ENCODE measurements at regions not wholly inside any gene's neighbourhood (a gene's known extent, or its start where the extent isn't known, plus 50 kb on each side); places are given as distances from the start of the nearest gene placed in this dataset.
"Not testable (repeated sequence)": the region's sequence is repeated elsewhere in the genome, so short reads cannot be mapped to it uniquely, and the experiment has no call there.

DNA sequence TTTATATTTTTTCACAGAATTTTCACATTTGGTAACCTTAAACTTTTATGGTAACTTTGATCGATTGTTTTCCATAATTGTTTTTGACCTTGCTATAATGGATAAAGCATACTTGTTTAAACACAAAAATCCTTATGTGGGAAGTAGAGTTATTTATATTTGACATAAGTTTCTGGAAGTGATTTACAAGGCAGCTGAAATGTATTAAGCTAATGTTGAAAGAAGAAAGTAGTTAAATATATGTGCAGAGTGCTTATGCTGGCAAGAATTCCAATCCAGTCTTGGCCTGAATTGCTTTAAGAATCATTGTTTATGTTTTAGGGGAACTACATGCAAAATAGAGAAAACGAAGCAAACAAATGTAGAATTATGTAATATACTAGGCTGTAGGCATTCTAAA, 763.6 kb downstream of the TAF11L14 start:
- ChIA-PET CTCF (no interaction called here), POLR2A (no interaction called here)
- Mint-ChIP-seq H3K36me3 (no peaks in the 10 kb centered on the region), H3K27ac (no peak overlapping the region), H3K4me3 (no peak overlapping the region), H3K4me1 (ENCODE audit: low read depth) (no peaks in the 10 kb centered on the region), H3K27me3 (no peaks in the 10 kb centered on the region), H3K9me3 (no peaks in the 10 kb centered on the region)
- DNase-seq: no peak
- intact Hi-C loops (cut with micrococcal nuclease): no loop called here

- intact Hi-C loops (cut with micrococcal nuclease); H3K27ac Mint-ChIP-seq; H3K36me3 Mint-ChIP-seq; CTCF ChIA-PET; DNase-seq; H3K27me3 Mint-ChIP-seq; H3K4me1 Mint-ChIP-seq (ENCODE audit: low read depth); H3K4me3 Mint-ChIP-seq; H3K9me3 Mint-ChIP-seq: not testable (repeated sequence)
- POLR2A ChIA-PET: interaction anchor here (0.6 kb wide), 1 partner anchor 11 kb away, joined by 3 read pairs; no protein-coding TSS in a partner anchor
Measured at GRCh38 chr5:18399461-18400327, 765.4 kb downstream of the TAF11L14 start.

DNA sequence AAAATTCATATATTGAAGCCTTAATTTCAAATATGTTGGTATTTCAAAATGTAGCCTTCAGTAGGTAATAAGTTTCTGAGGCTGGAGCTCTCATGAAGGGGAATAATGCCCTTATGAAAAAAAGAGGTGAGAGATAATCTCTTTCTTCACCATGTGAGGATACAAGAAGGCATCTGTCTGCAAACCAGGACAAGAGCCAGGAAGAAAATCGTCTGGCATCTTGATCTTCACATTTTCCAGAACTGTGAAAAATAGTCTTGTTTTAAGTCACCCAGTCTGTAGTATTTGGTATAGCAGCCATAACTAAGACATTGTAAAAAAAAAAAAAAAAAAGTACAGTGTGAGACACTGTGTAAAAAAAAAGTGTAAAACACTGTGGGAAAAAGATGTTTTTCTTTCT, 768.9 kb downstream of the TAF11L14 start:
- no peaks in the 10 kb centered on the region for H3K27me3 Mint-ChIP-seq
- H3K4me3 Mint-ChIP-seq: no peak overlapping the region
- H3K27ac Mint-ChIP-seq: no peak overlapping the region
- intact Hi-C loops (cut with micrococcal nuclease): no loop called here
- POLR2A ChIA-PET: no interaction called here
- H3K9me3 Mint-ChIP-seq: no peaks in the 10 kb centered on the region
- no peak for DNase-seq
- H3K4me1 Mint-ChIP-seq (ENCODE audit: low read depth): no peaks in the 10 kb centered on the region
- H3K36me3 Mint-ChIP-seq: no peaks in the 10 kb centered on the region
- CTCF ChIA-PET: no interaction called here

- H3K4me3 Mint-ChIP-seq: no peak overlapping the region
- ChIA-PET POLR2A (no interaction called here), CTCF (no interaction called here)
- no peaks in the 10 kb centered on the region for H3K27me3 Mint-ChIP-seq
- intact Hi-C loops (cut with micrococcal nuclease): no loop called here
- no peaks in the 10 kb centered on the region for H3K9me3 Mint-ChIP-seq
- H3K36me3 Mint-ChIP-seq: no peaks in the 10 kb centered on the region
- H3K4me1 Mint-ChIP-seq (ENCODE audit: low read depth): no peaks in the 10 kb centered on the region
- no peak overlapping the region for H3K27ac Mint-ChIP-seq
- DNase-seq: no peak
Measured at GRCh38 chr5:18403941-18404438, 769.7 kb downstream of the TAF11L14 start.

GRCh38 chr5:18420711-18421110, 786.5 kb downstream of the TAF11L14 start:
- ChIA-PET POLR2A (no interaction called here), CTCF (interaction anchor here (1.2 kb wide), 1 partner anchor 30 kb away, joined by 3 read pairs; no protein-coding TSS in a partner anchor)
- Mint-ChIP-seq H3K36me3 (no peaks in the 10 kb centered on the region), H3K9me3 (no peaks in the 10 kb centered on the region), H3K4me1 (ENCODE audit: low read depth) (no peaks in the 10 kb centered on the region), H3K4me3 (no peak overlapping the region), H3K27ac (no peak overlapping the region), H3K27me3 (no peaks in the 10 kb centered on the region)
- intact Hi-C loops (cut with micrococcal nuclease): no loop called here
- DNase-seq: no peak

DNA sequence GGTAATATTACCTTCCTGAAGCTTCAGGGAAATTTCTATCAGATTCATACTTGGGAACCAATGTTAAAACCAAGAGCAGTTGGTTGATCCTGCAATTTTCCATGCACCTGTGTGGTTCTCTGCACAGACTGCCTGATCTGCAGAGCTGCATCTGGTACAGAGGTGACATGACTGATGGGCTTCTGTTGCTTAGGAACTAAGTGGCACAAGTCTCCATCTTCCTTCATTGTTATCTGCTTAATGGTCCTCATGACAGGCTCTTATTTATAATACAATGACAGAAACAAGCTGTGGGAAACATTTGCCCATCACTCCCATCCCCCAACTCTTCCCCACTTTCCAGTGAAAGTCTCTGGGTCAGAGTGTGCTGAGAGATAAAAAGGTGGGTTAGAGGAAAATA, 799.1 kb downstream of the TAF11L14 start:
- no peak for DNase-seq
- Mint-ChIP-seq H3K9me3 (peaks cover 3% of the 10 kb centered on the region), H3K4me3 (no peak overlapping the region), H3K27ac (no peak overlapping the region), H3K4me1 (ENCODE audit: low read depth) (no peaks in the 10 kb centered on the region), H3K27me3 (no peaks in the 10 kb centered on the region), H3K36me3 (no peaks in the 10 kb centered on the region)
- intact Hi-C loops (cut with micrococcal nuclease): no loop called here
- CTCF ChIA-PET: no interaction called here
- POLR2A ChIA-PET: no interaction called here

DNA sequence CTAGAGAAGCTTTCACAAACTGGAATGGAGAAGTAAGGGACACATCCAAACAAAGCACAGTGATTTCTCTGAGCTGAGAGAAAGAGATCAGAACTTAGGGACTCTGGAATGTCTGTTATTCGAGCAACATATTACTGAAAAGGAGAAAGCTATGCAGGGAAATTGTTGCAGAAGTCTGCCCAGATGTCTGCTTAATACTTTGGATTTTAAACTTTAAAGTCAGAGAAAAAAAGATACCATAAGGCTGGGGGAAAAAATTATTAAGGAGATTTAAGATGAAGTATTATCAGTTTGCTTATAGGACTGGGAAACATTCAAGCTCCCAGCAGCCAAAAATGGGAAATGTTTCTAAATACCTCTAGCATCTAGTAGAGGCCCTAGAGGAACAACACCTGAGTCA, 803.9 kb downstream of the TAF11L14 start:
- no peaks in the 10 kb centered on the region for H3K4me1 Mint-ChIP-seq (ENCODE audit: low read depth)
- CTCF ChIA-PET: no interaction called here
- H3K4me3 Mint-ChIP-seq: no peak overlapping the region
- H3K27ac Mint-ChIP-seq: no peak overlapping the region
- H3K9me3 Mint-ChIP-seq: peaks cover 3% of the 10 kb centered on the region
- no peaks in the 10 kb centered on the region for H3K36me3 Mint-ChIP-seq
- no peak for DNase-seq
- no peaks in the 10 kb centered on the region for H3K27me3 Mint-ChIP-seq
- POLR2A ChIA-PET: no interaction called here
- intact Hi-C loops (cut with micrococcal nuclease): no loop called here

DNA sequence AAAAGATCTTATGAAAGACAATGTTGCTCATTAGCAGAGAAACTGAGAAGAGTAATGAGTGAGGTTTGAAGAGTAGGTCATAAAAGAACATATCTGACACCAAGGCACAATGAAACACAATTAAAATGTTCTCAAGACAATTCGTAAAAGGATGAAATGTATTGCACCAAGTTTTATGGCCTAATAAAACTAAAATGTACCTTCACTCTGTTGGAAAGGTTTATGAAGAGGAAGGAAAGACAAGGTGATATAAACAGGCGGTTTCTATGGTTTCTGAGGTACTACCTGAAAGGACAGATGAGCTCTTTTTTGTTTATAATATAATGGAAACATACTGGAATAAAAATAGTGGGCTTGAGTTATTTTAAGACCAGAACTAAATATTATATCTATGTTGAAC, 821.3 kb downstream of the TAF11L14 start:
- H3K4me3 Mint-ChIP-seq: no peak overlapping the region
- ChIA-PET CTCF (interaction anchor here (1.0 to 1.3 kb wide), 2 partner anchors 11 to 1374 kb away, joined by 3 to 4 read pairs; no protein-coding TSS in a partner anchor), POLR2A (no interaction called here)
- peaks cover 2% of the 10 kb centered on the region for H3K36me3 Mint-ChIP-seq
- H3K4me1 Mint-ChIP-seq (ENCODE audit: low read depth): no peaks in the 10 kb centered on the region
- no peak for DNase-seq
- H3K27me3 Mint-ChIP-seq: no peaks in the 10 kb centered on the region
- no peak overlapping the region for H3K27ac Mint-ChIP-seq
- peaks cover 3% of the 10 kb centered on the region for H3K9me3 Mint-ChIP-seq
- intact Hi-C loops (cut with micrococcal nuclease): no loop called here

DNA sequence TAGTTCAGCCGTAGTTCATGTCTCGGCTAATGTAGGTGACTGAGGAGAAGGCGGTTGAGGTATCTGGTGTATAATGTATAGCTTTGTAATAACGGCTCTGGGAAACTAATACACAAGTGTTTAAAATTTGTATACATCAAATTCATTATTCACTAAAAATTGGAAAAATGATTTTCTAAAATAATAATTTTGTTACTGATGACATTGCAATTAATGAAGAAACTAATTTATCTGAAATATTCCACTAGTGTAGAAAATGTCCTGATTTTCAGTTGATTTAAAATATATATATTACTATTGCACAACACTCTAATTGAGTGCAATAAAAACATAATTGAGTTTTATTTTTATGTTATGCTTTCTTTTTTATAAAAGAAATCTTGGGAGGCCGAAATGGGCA, 823.0 kb downstream of the TAF11L14 start:
- ChIA-PET POLR2A (no interaction called here), CTCF (no interaction called here)
- H3K27ac Mint-ChIP-seq: no peak overlapping the region
- DNase-seq: no peak
- intact Hi-C loops (cut with micrococcal nuclease): no loop called here
- peaks cover 2% of the 10 kb centered on the region for H3K36me3 Mint-ChIP-seq
- no peak overlapping the region for H3K4me3 Mint-ChIP-seq
- H3K27me3 Mint-ChIP-seq: no peaks in the 10 kb centered on the region
- H3K9me3 Mint-ChIP-seq: peaks cover 3% of the 10 kb centered on the region
- no peaks in the 10 kb centered on the region for H3K4me1 Mint-ChIP-seq (ENCODE audit: low read depth)

DNA sequence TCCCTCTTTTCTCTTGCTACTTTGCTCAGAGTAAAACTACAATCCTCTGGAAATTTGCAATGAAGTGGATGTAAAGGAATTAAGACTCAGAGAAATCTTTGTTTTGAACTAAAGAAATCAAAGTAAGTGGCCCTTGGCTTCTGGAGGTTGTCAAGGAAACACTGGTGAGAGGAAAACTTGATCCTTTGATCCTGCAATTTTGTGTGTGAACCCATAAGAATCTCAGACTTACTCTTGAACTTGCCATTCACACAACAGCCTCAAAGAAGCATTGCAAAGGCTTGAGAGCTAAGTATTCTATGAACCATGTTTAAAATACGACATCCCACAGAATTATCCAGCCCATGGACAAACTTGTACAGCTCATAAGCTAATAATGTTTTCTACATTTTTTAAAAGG, 827.5 kb downstream of the TAF11L14 start:
- no peak overlapping the region for H3K27ac Mint-ChIP-seq
- ChIA-PET CTCF (no interaction called here), POLR2A (no interaction called here)
- H3K9me3 Mint-ChIP-seq: no peaks in the 10 kb centered on the region
- H3K27me3 Mint-ChIP-seq: no peaks in the 10 kb centered on the region
- intact Hi-C loops (cut with micrococcal nuclease): no loop called here
- DNase-seq: no peak
- H3K4me1 Mint-ChIP-seq (ENCODE audit: low read depth): no peaks in the 10 kb centered on the region
- peaks cover 2% of the 10 kb centered on the region for H3K36me3 Mint-ChIP-seq
- no peak overlapping the region for H3K4me3 Mint-ChIP-seq

DNA sequence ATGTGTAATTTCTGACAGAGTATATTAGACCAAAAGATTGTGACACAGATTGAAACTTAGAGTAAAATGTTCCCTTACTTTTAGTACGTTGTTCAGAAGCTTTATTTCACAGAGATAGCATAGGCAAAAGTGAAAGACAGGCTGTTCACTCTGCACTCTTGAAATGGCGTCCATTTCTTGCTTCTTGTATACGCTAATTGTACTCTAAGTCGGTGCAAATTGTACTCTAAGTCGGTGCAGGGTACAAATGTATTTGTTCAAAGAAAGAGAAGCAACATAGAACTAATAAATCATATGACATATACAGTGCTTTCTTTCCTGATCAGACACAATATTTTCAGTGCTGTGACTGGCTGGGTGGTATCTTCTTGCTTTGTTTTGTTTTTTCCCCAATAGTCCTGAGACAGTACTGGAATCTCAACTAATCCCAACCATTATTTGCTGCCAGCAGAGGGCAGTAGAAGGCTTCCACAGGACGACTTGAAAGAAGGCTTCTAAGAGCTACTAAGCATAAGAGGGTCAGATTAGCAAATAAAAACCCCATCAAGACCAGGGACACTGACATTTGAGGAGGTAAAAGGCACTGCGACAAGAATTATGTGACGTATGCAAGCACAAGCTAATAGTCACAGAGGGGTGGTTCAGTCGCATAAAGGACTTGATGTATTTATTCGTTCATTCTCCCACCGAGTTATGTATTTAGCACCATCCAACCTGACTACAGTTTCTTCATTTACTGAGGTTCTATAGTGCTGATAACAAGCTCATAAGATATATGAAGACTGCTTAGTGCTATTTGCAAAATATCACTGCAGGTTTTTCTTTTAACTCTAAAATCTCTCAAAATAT, 831.8 kb downstream of the TAF11L14 start:
- Mint-ChIP-seq H3K4me1 (ENCODE audit: low read depth) (no peaks in the 10 kb centered on the region), H3K36me3 (no peaks in the 10 kb centered on the region), H3K27me3 (no peaks in the 10 kb centered on the region), H3K9me3 (no peaks in the 10 kb centered on the region), H3K4me3 (no peak overlapping the region), H3K27ac (no peak overlapping the region)
- intact Hi-C loops (cut with micrococcal nuclease): loop anchor here (1.0 kb wide), 1 partner anchor 232 kb away; no protein-coding TSS in a partner anchor
- ChIA-PET CTCF (interaction anchor here (0.7 to 1.3 kb wide), 5 partner anchors 10 to 305 kb away, joined by 3 to 10 read pairs (median 4); no protein-coding TSS in a partner anchor), POLR2A (no interaction called here)
- DNase-seq: peak; percentile 44

GRCh38 chr5:18466731-18467130, 832.5 kb downstream of the TAF11L14 start:
- intact Hi-C loops (cut with micrococcal nuclease): loop anchor here (1.0 kb wide), 1 partner anchor 232 kb away; no protein-coding TSS in a partner anchor
- no peak overlapping the region for H3K4me3 Mint-ChIP-seq
- CTCF ChIA-PET: interaction anchor here (0.7 to 1.3 kb wide), 5 partner anchors 11 to 305 kb away, joined by 3 to 10 read pairs (median 4); no protein-coding TSS in a partner anchor
- no peak for DNase-seq
- no peak overlapping the region for H3K27ac Mint-ChIP-seq
- POLR2A ChIA-PET: no interaction called here
- H3K4me1 Mint-ChIP-seq (ENCODE audit: low read depth): no peaks in the 10 kb centered on the region
- no peaks in the 10 kb centered on the region for H3K9me3 Mint-ChIP-seq
- H3K36me3 Mint-ChIP-seq: no peaks in the 10 kb centered on the region
- H3K27me3 Mint-ChIP-seq: no peaks in the 10 kb centered on the region

Measured in activated CD4-positive, alpha-beta memory T cell treated with anti-CD3 and anti-CD28 coated beads for 36 hours (primary cell).